IgD-negative memory B cell (primary cell): ENCODE measurements at regions not wholly inside any gene's neighbourhood (a gene's known extent, or its start where the extent isn't known, plus 50 kb on each side); places are given as distances from the start of the nearest gene placed in this dataset.

ENCODE experiments used
- H3K27ac Mint-ChIP-seq, 3 donors: one replicate each; pipeline ENCODE4 v1.8.0; 2020 to 2022; ENCODE audit warnings: mild to moderate bottlenecking in 3 of 3, mixed read lengths in 3 of 3, moderate library complexity in 1 of 3
- H3K27me3 Mint-ChIP-seq: one replicate; pipeline ENCODE4 v1.8.0; 2021; ENCODE audit warnings: mixed read lengths
- H3K36me3 Mint-ChIP-seq: one replicate; pipeline ENCODE4 v1.8.0; 2020; ENCODE audit warnings: mild to moderate bottlenecking, mixed read lengths
- H3K4me1 Mint-ChIP-seq, 3 donors: one replicate each; pipeline ENCODE4 v1.8.0; 2020 to 2022; ENCODE audit warnings: mixed read lengths in 3 of 3, mild to moderate bottlenecking in 1 of 3
- H3K4me3 Mint-ChIP-seq, 4 donors: one replicate each; pipeline ENCODE4 v1.8.0; 2020 to 2022; ENCODE audit warnings: mild to moderate bottlenecking in 4 of 4, mixed read lengths in 4 of 4, moderate library complexity in 3 of 4
- H3K9me3 Mint-ChIP-seq, 3 donors: one replicate each; pipeline ENCODE4 v1.8.0; 2020 to 2021; ENCODE audit warnings: mixed read lengths in 3 of 3, mild to moderate bottlenecking in 1 of 3

DNA sequence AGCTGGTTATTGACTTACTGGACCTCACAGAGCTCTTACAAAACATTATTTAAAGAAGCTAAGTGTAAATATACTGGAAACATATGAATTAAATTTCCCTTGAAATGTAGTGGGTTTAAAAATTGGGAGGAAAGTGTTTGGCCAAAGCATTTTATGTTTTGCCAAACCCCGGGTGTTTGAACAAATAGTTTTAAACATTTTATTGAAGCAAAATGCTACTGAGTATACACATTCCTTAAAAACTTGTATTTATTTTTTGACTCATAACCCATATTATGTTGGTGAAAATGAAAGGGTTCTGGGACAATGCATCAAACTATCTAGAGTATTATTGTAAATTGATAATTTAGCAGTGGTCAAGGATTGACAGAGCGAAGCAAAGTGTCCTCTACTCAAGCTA, 1048.5 kb downstream of the SLC6A15 start:
- Mint-ChIP-seq H3K9me3 (peaks cover 0 to 2% (median 0%) of the 10 kb centered on the region in 3 donors), H3K27ac (no peak overlapping the region), H3K27me3 (no peaks in the 10 kb centered on the region), H3K4me1 (no peaks in the 10 kb centered on the region), H3K36me3 (no peaks in the 10 kb centered on the region), H3K4me3 (no peak overlapping the region)

- Mint-ChIP-seq H3K27ac (no peak overlapping the region), H3K4me3 (no peak overlapping the region), H3K9me3 (peaks cover 1 to 22% (median 9%) of the 10 kb centered on the region in 3 donors), H3K4me1 (no peaks in the 10 kb centered on the region), H3K27me3 (no peaks in the 10 kb centered on the region), H3K36me3 (no peaks in the 10 kb centered on the region)
These were observed 1053.6 kb downstream of the SLC6A15 start for GRCh38 chr12:83859021-83859420.

DNA sequence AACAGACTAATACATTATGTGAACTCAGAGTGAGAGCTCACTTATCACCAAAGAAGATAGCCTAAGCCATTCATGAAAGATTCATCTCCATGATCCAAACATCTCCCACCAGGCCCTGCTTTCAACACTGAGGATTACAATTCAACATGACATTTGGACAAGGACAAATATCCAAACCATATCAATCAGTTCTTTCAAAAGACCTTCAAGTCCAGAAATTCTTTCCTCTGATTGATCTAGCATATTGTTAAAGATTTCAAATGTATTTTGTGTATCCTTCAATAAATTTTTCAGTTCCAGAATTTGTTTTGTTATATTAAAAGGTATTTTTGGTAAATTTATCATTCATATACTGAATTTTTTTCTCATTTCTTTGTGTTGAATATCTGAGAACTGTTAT, 1055.8 kb downstream of the SLC6A15 start:
- no peaks in the 10 kb centered on the region for H3K27me3 Mint-ChIP-seq
- H3K4me1 Mint-ChIP-seq, result no peaks in the 10 kb centered on the region
- H3K9me3 Mint-ChIP-seq, result peaks cover 1 to 22% (median 9%) of the 10 kb centered on the region in 3 donors
- H3K36me3 Mint-ChIP-seq, result no peaks in the 10 kb centered on the region
- no peak overlapping the region for H3K4me3 Mint-ChIP-seq
- H3K27ac Mint-ChIP-seq, result no peak overlapping the region

DNA sequence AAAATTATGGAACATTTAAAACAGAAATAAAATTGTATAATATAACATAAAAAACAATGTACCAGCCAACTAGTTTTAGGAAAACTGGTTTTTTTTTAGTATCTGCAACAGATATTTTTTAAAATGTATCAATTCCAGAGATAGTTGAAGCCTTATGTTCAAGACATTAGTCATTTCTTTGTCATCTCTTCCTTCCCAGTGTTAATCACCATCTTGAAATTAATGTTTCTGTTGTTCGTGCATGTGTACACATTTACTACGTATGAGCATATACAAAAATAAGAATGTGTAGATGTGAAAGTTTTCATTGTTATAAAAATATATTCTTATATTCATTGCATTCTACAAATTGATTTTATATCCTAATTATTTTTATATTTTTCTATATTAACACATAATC, 1062.1 kb downstream of the SLC6A15 start:
- H3K27ac Mint-ChIP-seq, result no peak overlapping the region
- H3K4me3 Mint-ChIP-seq, result no peak overlapping the region
- H3K9me3 Mint-ChIP-seq, result peaks cover 0 to 5% (median 1%) of the 10 kb centered on the region in 3 donors
- H3K36me3 Mint-ChIP-seq, result no peaks in the 10 kb centered on the region
- H3K4me1 Mint-ChIP-seq, result no peaks in the 10 kb centered on the region
- no peaks in the 10 kb centered on the region for H3K27me3 Mint-ChIP-seq

DNA sequence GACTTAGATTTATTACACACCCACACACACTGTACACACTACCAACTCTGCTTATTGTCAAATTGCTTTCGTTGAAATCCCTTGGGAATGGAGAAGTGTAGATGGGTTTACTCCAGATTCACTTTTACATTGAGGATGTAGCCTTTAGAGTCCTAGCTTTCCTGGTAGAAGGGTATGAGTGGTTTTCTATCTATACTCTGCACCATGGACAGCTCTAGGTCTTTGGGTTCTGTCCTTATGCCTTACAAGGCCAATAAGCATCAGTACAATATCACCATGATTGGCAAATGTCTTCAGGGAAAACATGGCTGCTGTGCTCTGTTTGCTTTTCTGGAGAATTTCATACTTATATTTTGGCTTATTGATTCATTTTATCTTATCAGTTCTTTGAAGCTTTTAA, 1063.9 kb downstream of the SLC6A15 start:
- Mint-ChIP-seq H3K27ac (no peak overlapping the region), H3K27me3 (no peaks in the 10 kb centered on the region), H3K4me1 (no peaks in the 10 kb centered on the region), H3K4me3 (no peak overlapping the region), H3K9me3 (peaks cover 0 to 5% (median 0%) of the 10 kb centered on the region in 3 donors), H3K36me3 (no peaks in the 10 kb centered on the region)

DNA sequence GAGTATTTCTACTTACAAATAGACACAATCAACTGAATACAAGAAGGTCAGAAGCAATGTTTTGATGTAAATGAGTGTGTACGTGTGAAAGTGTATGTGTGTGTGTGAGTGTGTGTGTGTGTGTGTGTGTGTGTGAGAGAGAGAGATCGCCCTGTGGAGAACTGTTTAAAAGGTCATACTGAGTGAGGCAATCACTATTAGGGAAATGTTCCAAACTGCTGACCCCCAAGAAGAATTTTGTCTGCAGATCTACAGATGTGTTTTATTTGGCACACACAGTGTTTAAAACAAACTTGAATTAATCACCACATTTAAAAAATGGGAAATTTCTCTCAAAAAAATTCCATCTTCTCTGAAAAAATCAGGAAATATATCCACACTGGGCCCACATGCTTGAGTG, 1069.1 kb downstream of the SLC6A15 start:
- Mint-ChIP-seq H3K4me3 (no peak overlapping the region), H3K27ac (no peak overlapping the region), H3K27me3 (no peaks in the 10 kb centered on the region), H3K4me1 (no peaks in the 10 kb centered on the region), H3K9me3 (peaks cover 0 to 5% (median under 1%) of the 10 kb centered on the region in 3 donors), H3K36me3 (no peaks in the 10 kb centered on the region)

- Mint-ChIP-seq H3K4me1 (no peaks in the 10 kb centered on the region), H3K27ac (no peak overlapping the region), H3K9me3 (peaks cover 0 to 2% (median 0%) of the 10 kb centered on the region in 3 donors), H3K36me3 (no peaks in the 10 kb centered on the region), H3K27me3 (no peaks in the 10 kb centered on the region), H3K4me3 (no peak overlapping the region)
These were observed 1071.0 kb downstream of the SLC6A15 start for GRCh38 chr12:83841620-83842019.

GRCh38 chr12:83827860-83828259, 1084.7 kb downstream of the SLC6A15 start:
- H3K27me3 Mint-ChIP-seq, result no peaks in the 10 kb centered on the region
- H3K36me3 Mint-ChIP-seq, result no peaks in the 10 kb centered on the region
- H3K27ac Mint-ChIP-seq, result no peak overlapping the region
- H3K4me1 Mint-ChIP-seq, result peaks cover 0 to 2% (median 0%) of the 10 kb centered on the region in 3 donors
- no peak overlapping the region for H3K4me3 Mint-ChIP-seq
- peaks cover 0 to 3% (median 0%) of the 10 kb centered on the region in 3 donors for H3K9me3 Mint-ChIP-seq

DNA sequence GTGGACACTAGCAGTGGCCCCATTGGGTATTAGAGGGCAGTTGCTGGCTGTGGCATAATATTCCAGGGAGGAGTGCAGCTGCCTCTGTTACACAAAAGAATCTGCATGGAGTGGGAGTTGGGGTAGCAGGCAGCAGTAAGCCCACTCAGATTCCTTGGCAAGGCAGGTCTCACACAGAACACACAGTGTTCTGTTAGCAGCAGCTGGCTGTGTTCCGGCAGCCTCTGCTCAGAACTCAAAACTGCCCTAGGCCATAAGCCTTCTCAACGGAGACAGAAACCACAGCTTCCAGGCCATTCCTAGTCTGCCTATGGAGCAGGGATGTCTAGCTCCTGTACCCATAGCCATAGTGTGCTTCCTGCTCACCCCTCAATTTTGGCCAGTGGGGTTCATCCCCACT, 1085.4 kb downstream of the SLC6A15 start:
- H3K36me3 Mint-ChIP-seq, result no peaks in the 10 kb centered on the region
- H3K9me3 Mint-ChIP-seq, result peaks cover 0 to 3% (median 0%) of the 10 kb centered on the region in 3 donors
- no peak overlapping the region for H3K27ac Mint-ChIP-seq
- H3K4me3 Mint-ChIP-seq, result no peak overlapping the region
- no peaks in the 10 kb centered on the region for H3K27me3 Mint-ChIP-seq
- H3K4me1 Mint-ChIP-seq, result peaks cover 0 to 2% (median 0%) of the 10 kb centered on the region in 3 donors

- no peak overlapping the region for H3K4me3 Mint-ChIP-seq
These were observed 1086.5 kb downstream of the SLC6A15 start for GRCh38 chr12:83826112-83826511.

DNA sequence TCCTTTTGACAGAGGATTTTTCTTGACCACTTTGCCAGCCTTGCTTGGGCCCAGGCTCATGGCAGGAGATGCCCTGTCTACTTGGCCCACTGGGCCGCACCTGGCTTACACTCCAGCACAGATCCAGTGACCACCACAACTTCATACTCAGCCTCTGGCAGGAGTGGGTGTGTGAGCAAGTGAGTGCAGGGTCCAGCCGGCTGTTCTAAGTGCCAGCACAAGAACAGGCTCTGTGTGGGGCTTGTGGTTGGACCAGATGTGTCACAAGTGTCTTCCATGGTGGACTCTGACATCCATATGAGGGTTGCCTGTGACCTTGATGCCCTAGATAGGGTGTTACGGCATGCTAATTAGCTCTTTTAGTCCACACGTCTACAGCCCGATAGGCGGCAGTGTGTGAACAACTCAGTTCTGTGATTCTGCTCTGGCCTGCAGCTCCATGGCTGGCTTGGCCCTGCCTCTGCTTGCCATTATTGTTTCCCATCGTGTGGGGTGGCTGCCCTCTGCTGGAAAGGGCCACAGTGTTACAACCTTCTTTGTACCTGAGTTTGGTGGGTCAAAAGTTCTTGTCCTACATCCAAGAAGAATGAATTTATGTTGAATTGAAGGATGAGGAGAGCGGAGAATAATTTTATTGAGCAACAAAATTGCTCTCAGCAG, 1089.1 kb downstream of the SLC6A15 start:
- Mint-ChIP-seq H3K4me3 (no peak overlapping the region), H3K27ac (no peak overlapping the region), H3K27me3 (no peaks in the 10 kb centered on the region), H3K4me1 (no peaks in the 10 kb centered on the region), H3K9me3 (no peaks in the 10 kb centered on the region), H3K36me3 (no peaks in the 10 kb centered on the region)

More at GRCh38 chr12:83826112-83826511, 1086.5 kb downstream of the SLC6A15 start:
- Mint-ChIP-seq H3K9me3 (peaks cover 0 to 2% (median 0%) of the 10 kb centered on the region in 3 donors), H3K36me3 (no peaks in the 10 kb centered on the region), H3K27me3 (no peaks in the 10 kb centered on the region), H3K27ac (no peak overlapping the region), H3K4me1 (peaks cover 0 to 2% (median 0%) of the 10 kb centered on the region in 3 donors)

DNA sequence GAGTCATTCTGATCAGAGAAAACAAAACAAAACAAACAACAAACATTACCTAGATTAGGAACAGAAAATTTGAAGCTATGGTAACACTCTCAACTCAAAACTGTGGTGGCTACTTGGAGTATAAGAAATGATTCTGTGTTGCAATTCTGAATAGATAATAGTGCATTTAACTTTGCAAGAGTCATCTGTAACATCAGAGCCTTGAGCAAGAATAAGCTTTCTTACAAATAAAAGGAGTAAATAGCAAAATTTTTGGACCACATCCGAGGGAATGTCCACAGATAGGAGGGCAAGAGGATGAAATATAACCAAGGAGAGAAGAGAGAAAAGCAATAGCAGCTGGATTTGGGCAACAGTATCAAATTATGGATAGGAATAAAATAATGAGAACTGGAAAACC, 1090.6 kb downstream of the SLC6A15 start:
- Mint-ChIP-seq H3K36me3 (no peaks in the 10 kb centered on the region), H3K27me3 (no peaks in the 10 kb centered on the region), H3K9me3 (no peaks in the 10 kb centered on the region), H3K4me3 (no peak overlapping the region), H3K4me1 (no peaks in the 10 kb centered on the region), H3K27ac (no peak overlapping the region)

DNA sequence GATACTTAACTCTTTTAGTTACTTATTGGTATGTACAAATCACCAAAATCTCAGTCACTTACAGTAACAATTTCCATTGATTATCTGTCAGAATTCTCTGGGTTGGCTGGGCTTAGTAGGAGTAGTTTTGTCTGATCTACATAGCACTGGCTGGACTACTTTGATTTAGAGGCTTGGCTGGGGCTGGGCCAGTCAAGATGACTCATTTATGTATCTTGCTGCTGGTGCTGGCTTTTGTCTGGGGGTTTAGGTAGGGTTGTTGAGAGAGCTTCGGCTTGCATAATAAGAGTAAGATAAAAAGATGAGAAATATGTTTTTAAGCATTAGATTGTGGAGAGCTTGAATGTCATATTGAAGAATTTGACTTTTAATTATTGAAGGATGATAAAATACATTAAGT, 1093.7 kb downstream of the SLC6A15 start:
- Mint-ChIP-seq H3K27ac (no peak overlapping the region), H3K4me3 (no peak overlapping the region), H3K36me3 (no peaks in the 10 kb centered on the region), H3K4me1 (no peaks in the 10 kb centered on the region), H3K9me3 (no peaks in the 10 kb centered on the region), H3K27me3 (no peaks in the 10 kb centered on the region)

GRCh38 chr12:83817730-83818129, 1094.9 kb downstream of the SLC6A15 start:
- Mint-ChIP-seq H3K36me3 (no peaks in the 10 kb centered on the region), H3K27ac (no peak overlapping the region), H3K4me1 (no peaks in the 10 kb centered on the region), H3K9me3 (no peaks in the 10 kb centered on the region), H3K4me3 (no peak overlapping the region), H3K27me3 (no peaks in the 10 kb centered on the region)

DNA sequence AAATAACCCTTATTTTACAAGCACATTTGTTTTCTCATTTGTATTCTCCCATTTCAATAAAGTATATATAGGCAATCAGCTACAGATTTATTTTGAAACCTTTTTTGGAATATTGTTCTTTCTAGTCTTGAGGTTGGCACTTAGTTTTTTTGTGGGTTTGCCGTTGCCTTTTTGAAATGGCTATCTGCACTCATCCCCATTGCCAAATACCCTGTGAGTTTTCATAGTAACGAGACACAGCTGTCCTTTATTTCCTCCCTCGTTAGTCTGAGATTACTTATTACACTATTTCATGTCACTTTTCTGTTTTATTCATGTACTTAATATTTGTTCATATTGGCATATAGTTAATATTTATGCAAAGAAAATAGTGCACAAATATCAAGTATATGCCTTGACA, 1104.0 kb downstream of the SLC6A15 start:
- H3K27me3 Mint-ChIP-seq, result no peaks in the 10 kb centered on the region
- no peak overlapping the region for H3K27ac Mint-ChIP-seq
- H3K9me3 Mint-ChIP-seq, result no peaks in the 10 kb centered on the region
- no peak overlapping the region for H3K4me3 Mint-ChIP-seq
- H3K4me1 Mint-ChIP-seq, result no peaks in the 10 kb centered on the region
- H3K36me3 Mint-ChIP-seq, result no peaks in the 10 kb centered on the region

GRCh38 chr12:83807871-83808270, 1104.7 kb downstream of the SLC6A15 start:
- no peak overlapping the region for H3K27ac Mint-ChIP-seq
- no peaks in the 10 kb centered on the region for H3K36me3 Mint-ChIP-seq
- no peaks in the 10 kb centered on the region for H3K9me3 Mint-ChIP-seq
- no peaks in the 10 kb centered on the region for H3K27me3 Mint-ChIP-seq
- no peak overlapping the region for H3K4me3 Mint-ChIP-seq
- H3K4me1 Mint-ChIP-seq, result no peaks in the 10 kb centered on the region
